ENCODE measurements at regions not wholly inside any gene's neighbourhood (a gene's known extent, or its start where the extent isn't known, plus 50 kb on each side); places are given as distances from the start of the nearest gene placed in this dataset.

DNA sequence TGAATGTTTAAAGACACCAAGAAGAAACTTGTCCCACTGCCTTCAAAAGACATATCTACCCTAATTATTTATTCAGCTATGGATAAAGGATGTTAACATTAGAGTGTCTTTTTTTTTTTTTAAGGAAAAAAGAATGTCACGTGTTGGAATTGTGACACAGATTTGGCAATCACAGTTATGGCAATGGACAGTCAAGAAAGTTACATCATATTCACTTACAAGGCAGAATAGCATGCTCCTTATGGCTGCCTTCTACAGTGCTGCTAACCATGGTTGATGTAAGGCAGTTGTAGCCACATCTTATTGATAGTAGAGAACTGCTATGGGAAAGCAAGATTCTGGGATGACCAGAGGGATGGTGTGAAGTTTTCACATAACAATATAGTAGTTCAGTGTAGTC, 128.8 kb upstream of the ZBTB20 start:
- TF ChIP-seq, protein P1, sequence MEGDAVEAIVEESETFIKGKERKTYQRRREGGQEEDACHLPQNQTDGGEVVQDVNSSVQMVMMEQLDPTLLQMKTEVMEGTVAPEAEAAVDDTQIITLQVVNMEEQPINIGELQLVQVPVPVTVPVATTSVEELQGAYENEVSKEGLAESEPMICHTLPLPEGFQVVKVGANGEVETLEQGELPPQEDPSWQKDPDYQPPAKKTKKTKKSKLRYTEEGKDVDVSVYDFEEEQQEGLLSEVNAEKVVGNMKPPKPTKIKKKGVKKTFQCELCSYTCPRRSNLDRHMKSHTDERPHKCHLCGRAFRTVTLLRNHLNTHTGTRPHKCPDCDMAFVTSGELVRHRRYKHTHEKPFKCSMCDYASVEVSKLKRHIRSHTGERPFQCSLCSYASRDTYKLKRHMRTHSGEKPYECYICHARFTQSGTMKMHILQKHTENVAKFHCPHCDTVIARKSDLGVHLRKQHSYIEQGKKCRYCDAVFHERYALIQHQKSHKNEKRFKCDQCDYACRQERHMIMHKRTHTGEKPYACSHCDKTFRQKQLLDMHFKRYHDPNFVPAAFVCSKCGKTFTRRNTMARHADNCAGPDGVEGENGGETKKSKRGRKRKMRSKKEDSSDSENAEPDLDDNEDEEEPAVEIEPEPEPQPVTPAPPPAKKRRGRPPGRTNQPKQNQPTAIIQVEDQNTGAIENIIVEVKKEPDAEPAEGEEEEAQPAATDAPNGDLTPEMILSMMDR (IDR thresholded peaks at IDR 0.05), result no peak
- no peak for TF ChIP-seq POLR2A (IDR thresholded peaks at IDR 0.05)

All from heart left ventricle (tissue), 13 donors.